ENCODE measurements at regions not wholly inside any gene's neighbourhood (a gene's known extent, or its start where the extent isn't known, plus 50 kb on each side); places are given as distances from the start of the nearest gene placed in this dataset.

GRCh38 chr10:125553091-125553490 is 129.9 kb downstream of the TEX36 start:
- no peaks in the 10 kb centered on the region for H3K27me3 ChIP-seq (ENCODE audit: control insufficient read depth, insufficient read depth, low read length)
- H3K36me3 ChIP-seq (ENCODE audit: control insufficient read depth, insufficient read depth, low read length): no peaks in the 10 kb centered on the region
- H3K9me3 ChIP-seq (ENCODE audit: control insufficient read depth, low read length): no peaks in the 10 kb centered on the region
- no peak overlapping the region for H3K4me3 ChIP-seq (ENCODE audit: low read length)
- H3K4me1 ChIP-seq (ENCODE audit: control insufficient read depth, insufficient read depth, low read length): no peaks in the 10 kb centered on the region
- H3K9ac ChIP-seq (ENCODE audit: low read length): no peak overlapping the region

GRCh38 chr10:125551247-125551646 is 131.7 kb downstream of the TEX36 start:
- H3K4me3 ChIP-seq (ENCODE audit: low read length): no peak overlapping the region
- no peaks in the 10 kb centered on the region for H3K27me3 ChIP-seq (ENCODE audit: control insufficient read depth, insufficient read depth, low read length)
- no peaks in the 10 kb centered on the region for H3K36me3 ChIP-seq (ENCODE audit: control insufficient read depth, insufficient read depth, low read length)
- H3K9ac ChIP-seq (ENCODE audit: low read length): no peak overlapping the region
- no peaks in the 10 kb centered on the region for H3K9me3 ChIP-seq (ENCODE audit: control insufficient read depth, low read length)
- no peaks in the 10 kb centered on the region for H3K4me1 ChIP-seq (ENCODE audit: control insufficient read depth, insufficient read depth, low read length)

GRCh38 chr10:125550362-125550761 is 132.6 kb downstream of the TEX36 start:
- Histone ChIP-seq H3K4me3 (ENCODE audit: low read length) (no peak overlapping the region), H3K4me1 (ENCODE audit: control insufficient read depth, insufficient read depth, low read length) (no peaks in the 10 kb centered on the region), H3K9me3 (ENCODE audit: control insufficient read depth, low read length) (no peaks in the 10 kb centered on the region), H3K27me3 (ENCODE audit: control insufficient read depth, insufficient read depth, low read length) (no peaks in the 10 kb centered on the region), H3K9ac (ENCODE audit: low read length) (no peak overlapping the region), H3K36me3 (ENCODE audit: control insufficient read depth, insufficient read depth, low read length) (no peaks in the 10 kb centered on the region)

- H3K9me3 ChIP-seq (ENCODE audit: control insufficient read depth, low read length): no peaks in the 10 kb centered on the region
- H3K36me3 ChIP-seq (ENCODE audit: control insufficient read depth, insufficient read depth, low read length): no peaks in the 10 kb centered on the region
- no peaks in the 10 kb centered on the region for H3K27me3 ChIP-seq (ENCODE audit: control insufficient read depth, insufficient read depth, low read length)
- H3K4me1 ChIP-seq (ENCODE audit: control insufficient read depth, insufficient read depth, low read length): no peaks in the 10 kb centered on the region
- no peak overlapping the region for H3K9ac ChIP-seq (ENCODE audit: low read length)
- H3K4me3 ChIP-seq (ENCODE audit: low read length): no peak overlapping the region
Measured at GRCh38 chr10:125549653-125550052, 133.3 kb downstream of the TEX36 start.

- H3K36me3 ChIP-seq (ENCODE audit: control insufficient read depth, insufficient read depth, low read length): no peaks in the 10 kb centered on the region
- H3K4me3 ChIP-seq (ENCODE audit: low read length): no peak overlapping the region
- no peaks in the 10 kb centered on the region for H3K9me3 ChIP-seq (ENCODE audit: control insufficient read depth, low read length)
- H3K9ac ChIP-seq (ENCODE audit: low read length): no peak overlapping the region
- H3K4me1 ChIP-seq (ENCODE audit: control insufficient read depth, insufficient read depth, low read length): no peaks in the 10 kb centered on the region
- no peaks in the 10 kb centered on the region for H3K27me3 ChIP-seq (ENCODE audit: control insufficient read depth, insufficient read depth, low read length)
Measured at GRCh38 chr10:125548878-125549277, 134.1 kb downstream of the TEX36 start.

GRCh38 chr10:125548356-125548755 is 134.6 kb downstream of the TEX36 start:
- H3K27me3 ChIP-seq (ENCODE audit: control insufficient read depth, insufficient read depth, low read length): no peaks in the 10 kb centered on the region
- H3K36me3 ChIP-seq (ENCODE audit: control insufficient read depth, insufficient read depth, low read length): no peaks in the 10 kb centered on the region
- H3K9ac ChIP-seq (ENCODE audit: low read length): no peak overlapping the region
- no peaks in the 10 kb centered on the region for H3K9me3 ChIP-seq (ENCODE audit: control insufficient read depth, low read length)
- no peak overlapping the region for H3K4me3 ChIP-seq (ENCODE audit: low read length)
- no peaks in the 10 kb centered on the region for H3K4me1 ChIP-seq (ENCODE audit: control insufficient read depth, insufficient read depth, low read length)

- no peaks in the 10 kb centered on the region for H3K4me1 ChIP-seq (ENCODE audit: control insufficient read depth, insufficient read depth, low read length)
- H3K27me3 ChIP-seq (ENCODE audit: control insufficient read depth, insufficient read depth, low read length): no peaks in the 10 kb centered on the region
- H3K9me3 ChIP-seq (ENCODE audit: control insufficient read depth, low read length): no peaks in the 10 kb centered on the region
- H3K4me3 ChIP-seq (ENCODE audit: low read length): no peak overlapping the region
- no peak overlapping the region for H3K9ac ChIP-seq (ENCODE audit: low read length)
- no peaks in the 10 kb centered on the region for H3K36me3 ChIP-seq (ENCODE audit: control insufficient read depth, insufficient read depth, low read length)
Measured at GRCh38 chr10:125547010-125547650, 135.8 kb downstream of the TEX36 start.

GRCh38 chr10:125543796-125544195 is 139.2 kb downstream of the TEX36 start:
- Histone ChIP-seq H3K36me3 (ENCODE audit: control insufficient read depth, insufficient read depth, low read length) (no peaks in the 10 kb centered on the region), H3K4me3 (ENCODE audit: low read length) (no peak overlapping the region), H3K4me1 (ENCODE audit: control insufficient read depth, insufficient read depth, low read length) (no peaks in the 10 kb centered on the region), H3K9ac (ENCODE audit: low read length) (no peak overlapping the region), H3K9me3 (ENCODE audit: control insufficient read depth, low read length) (no peaks in the 10 kb centered on the region), H3K27me3 (ENCODE audit: control insufficient read depth, insufficient read depth, low read length) (no peaks in the 10 kb centered on the region)

- Histone ChIP-seq H3K9ac (ENCODE audit: low read length) (no peak overlapping the region), H3K4me3 (ENCODE audit: low read length) (no peak overlapping the region), H3K9me3 (ENCODE audit: control insufficient read depth, low read length) (no peaks in the 10 kb centered on the region), H3K36me3 (ENCODE audit: control insufficient read depth, insufficient read depth, low read length) (no peaks in the 10 kb centered on the region), H3K4me1 (ENCODE audit: control insufficient read depth, insufficient read depth, low read length) (no peaks in the 10 kb centered on the region), H3K27me3 (ENCODE audit: control insufficient read depth, insufficient read depth, low read length) (no peaks in the 10 kb centered on the region)
Measured at GRCh38 chr10:125538947-125539731, 143.8 kb downstream of the TEX36 start.

GRCh38 chr10:125536236-125536635 is 146.7 kb downstream of the TEX36 start:
- no peak overlapping the region for H3K9ac ChIP-seq (ENCODE audit: low read length)
- H3K4me3 ChIP-seq (ENCODE audit: low read length): no peak overlapping the region
- H3K27me3 ChIP-seq (ENCODE audit: control insufficient read depth, insufficient read depth, low read length): no peaks in the 10 kb centered on the region
- no peaks in the 10 kb centered on the region for H3K9me3 ChIP-seq (ENCODE audit: control insufficient read depth, low read length)
- no peaks in the 10 kb centered on the region for H3K36me3 ChIP-seq (ENCODE audit: control insufficient read depth, insufficient read depth, low read length)
- no peaks in the 10 kb centered on the region for H3K4me1 ChIP-seq (ENCODE audit: control insufficient read depth, insufficient read depth, low read length)

GRCh38 chr10:125535559-125535958 is 147.4 kb downstream of the TEX36 start:
- H3K4me1 ChIP-seq (ENCODE audit: control insufficient read depth, insufficient read depth, low read length): no peaks in the 10 kb centered on the region
- H3K9ac ChIP-seq (ENCODE audit: low read length): no peak overlapping the region
- H3K9me3 ChIP-seq (ENCODE audit: control insufficient read depth, low read length): no peaks in the 10 kb centered on the region
- no peaks in the 10 kb centered on the region for H3K36me3 ChIP-seq (ENCODE audit: control insufficient read depth, insufficient read depth, low read length)
- H3K4me3 ChIP-seq (ENCODE audit: low read length): no peak overlapping the region
- no peaks in the 10 kb centered on the region for H3K27me3 ChIP-seq (ENCODE audit: control insufficient read depth, insufficient read depth, low read length)

GRCh38 chr10:125534515-125534914 is 148.4 kb downstream of the TEX36 start:
- Histone ChIP-seq H3K4me3 (ENCODE audit: low read length) (no peak overlapping the region), H3K4me1 (ENCODE audit: control insufficient read depth, insufficient read depth, low read length) (no peaks in the 10 kb centered on the region), H3K27me3 (ENCODE audit: control insufficient read depth, insufficient read depth, low read length) (no peaks in the 10 kb centered on the region)

More at GRCh38 chr10:125534515-125534914, 148.4 kb downstream of the TEX36 start:
- Histone ChIP-seq H3K9me3 (ENCODE audit: control insufficient read depth, low read length) (no peaks in the 10 kb centered on the region), H3K9ac (ENCODE audit: low read length) (no peak overlapping the region), H3K36me3 (ENCODE audit: control insufficient read depth, insufficient read depth, low read length) (no peaks in the 10 kb centered on the region)

Measured in mucosa of stomach (tissue), 1 donor.